Midbrain (tissue), 1 donor: ENCODE measurements at regions not wholly inside any gene's neighbourhood (a gene's known extent, or its start where the extent isn't known, plus 50 kb on each side); places are given as distances from the start of the nearest gene placed in this dataset.

ENCODE experiments used
- DNase-seq: peaks from one replicate; lab custom pipeline; 2025; lab: John Stamatoyannopoulos, UW

- no peak for DNase-seq
These were observed 104.4 kb downstream of the BTBD3 start for GRCh38 chr20:12022126-12022525.

DNA sequence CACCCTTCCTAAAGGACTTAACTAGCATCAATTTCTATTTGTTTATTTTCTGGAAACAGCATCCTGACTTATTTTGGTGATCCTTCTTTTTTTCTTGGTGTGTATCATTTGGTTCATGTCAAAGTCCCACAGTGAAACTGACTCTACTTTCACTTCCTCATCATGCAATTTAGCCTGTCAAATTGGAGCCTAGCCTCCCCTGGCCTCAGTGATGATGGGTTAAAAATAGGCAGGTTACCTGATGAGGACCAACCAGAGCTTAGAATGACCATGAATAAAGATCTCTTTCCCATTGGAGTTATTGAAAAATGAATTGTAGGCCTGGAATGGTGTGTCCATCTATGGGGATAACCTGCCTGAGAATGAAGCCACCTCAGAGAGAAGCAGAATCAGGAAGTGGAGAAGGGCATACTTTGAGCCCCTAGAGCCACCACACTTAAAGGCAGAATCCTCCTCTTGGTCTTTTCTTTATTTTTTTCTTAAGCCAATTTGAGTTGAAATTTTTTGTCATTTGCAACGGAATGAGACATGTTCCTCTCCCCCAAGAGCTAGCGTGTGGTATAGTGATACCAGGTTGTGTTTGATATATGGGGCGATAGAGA is 105.6 kb downstream of the BTBD3 start:
- DNase-seq: no peak

DNA sequence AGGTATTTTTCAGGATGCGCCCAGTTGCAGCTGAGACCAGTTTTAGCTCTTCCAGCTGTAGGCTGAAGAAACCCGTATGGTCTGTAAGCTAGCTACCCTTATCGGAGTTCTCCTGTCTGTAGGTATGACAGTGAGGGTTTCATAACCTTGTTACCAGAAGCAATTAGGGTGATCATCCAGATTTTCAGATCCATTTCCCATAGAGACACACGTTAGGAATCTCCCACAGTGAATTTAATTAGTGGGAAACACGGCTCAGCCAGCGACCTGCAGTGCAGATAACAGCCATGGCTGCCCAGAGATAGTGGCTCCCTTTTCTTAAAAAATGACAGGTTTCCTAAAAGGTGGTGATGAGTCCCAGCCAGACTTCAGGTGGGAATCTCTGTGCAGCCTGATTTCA is 111.1 kb downstream of the BTBD3 start:
- DNase-seq: no peak

DNA sequence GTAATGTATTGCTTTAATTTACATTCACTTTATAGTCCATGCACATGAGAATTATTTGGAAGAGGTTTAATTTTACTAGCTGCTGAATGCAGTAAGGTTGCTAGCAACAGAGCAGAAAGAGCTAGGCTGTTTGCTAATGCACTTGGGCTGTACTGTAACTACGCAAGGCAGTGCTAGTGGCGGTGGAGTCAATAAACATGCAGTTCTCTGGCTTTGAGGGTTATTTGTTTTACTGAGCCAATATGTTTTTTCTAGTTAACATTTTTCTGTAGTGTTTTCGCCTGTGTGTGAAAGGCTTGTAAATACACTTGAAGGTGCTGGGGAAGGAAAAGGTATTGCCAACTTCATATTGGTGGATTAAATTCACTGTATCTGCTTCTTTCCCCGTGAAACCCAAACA is 112.8 kb downstream of the BTBD3 start:
- no peak for DNase-seq

DNA sequence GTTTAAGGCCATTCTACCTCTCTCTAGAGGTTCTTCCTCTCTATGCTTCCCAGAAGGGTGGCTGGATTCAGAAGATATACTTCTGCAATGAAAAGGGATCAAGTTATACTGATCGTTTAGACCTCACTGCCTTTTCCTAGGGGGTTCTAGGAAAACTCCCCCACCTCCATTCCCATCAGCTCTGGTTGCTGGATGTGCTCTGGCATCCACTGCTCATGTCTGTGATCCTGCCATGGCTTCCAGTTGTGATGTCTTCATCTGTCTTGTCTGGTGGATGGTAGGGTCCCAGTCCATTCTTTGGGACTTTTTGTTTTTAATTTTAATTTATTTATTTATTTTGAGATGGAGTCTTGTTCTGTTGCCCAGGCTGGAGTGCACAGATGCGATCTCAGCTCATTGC is 118.4 kb downstream of the BTBD3 start:
- DNase-seq: no peak

- DNase-seq: no peak
These were observed 119.8 kb downstream of the BTBD3 start for GRCh38 chr20:12037521-12037920.

- DNase-seq: no peak
These were observed 122.6 kb downstream of the BTBD3 start for GRCh38 chr20:12040261-12040660.

DNA sequence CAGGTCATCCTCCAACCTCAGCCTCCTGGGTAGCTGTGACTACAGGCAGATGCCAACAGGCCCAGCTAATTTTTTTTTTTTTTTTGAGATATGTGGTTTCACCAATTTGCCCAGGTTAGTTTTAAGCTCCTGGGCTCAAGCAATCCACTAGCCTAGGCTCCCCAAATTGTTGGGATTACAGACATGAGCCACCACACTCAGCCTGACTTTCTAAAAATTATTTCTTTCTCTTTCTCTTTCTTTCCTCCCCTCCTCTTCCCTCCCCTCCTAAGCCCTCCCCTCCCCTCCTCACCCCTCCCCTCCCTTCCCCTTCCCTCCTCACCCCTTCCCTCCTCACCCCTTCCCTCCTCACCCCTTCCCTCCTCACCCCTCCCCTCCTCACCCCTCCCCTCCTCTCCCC is 127.3 kb downstream of the BTBD3 start:
- no peak for DNase-seq

DNA sequence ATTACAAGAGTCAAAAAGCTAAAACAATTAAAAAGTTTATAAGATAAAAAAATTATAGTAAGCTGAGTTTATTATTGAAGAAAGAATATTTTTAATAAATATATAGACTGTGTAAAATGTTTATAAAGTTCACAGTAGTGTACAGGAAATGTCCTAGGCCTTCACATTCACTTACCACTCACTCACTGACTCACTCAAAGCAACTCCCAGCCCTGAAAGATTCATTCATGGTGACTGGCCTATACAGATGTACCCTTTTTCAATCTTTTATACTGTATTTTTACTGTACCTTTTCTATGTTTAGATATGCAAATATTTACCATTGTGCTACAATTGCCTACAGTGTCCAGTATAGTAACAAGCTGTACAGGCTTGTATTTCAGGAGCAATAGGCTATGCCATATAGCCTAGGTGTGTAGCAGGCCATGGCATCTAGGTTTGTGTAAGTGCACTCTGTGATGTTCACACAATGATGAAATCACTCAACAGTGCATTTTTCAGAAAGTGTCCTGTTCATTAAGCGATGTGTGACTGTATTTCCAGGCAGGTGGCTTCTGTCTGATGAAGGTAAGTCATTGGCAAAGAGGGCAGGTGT is 130.2 kb downstream of the BTBD3 start:
- no peak for DNase-seq

- DNase-seq: no peak
These were observed 131.4 kb downstream of the BTBD3 start for GRCh38 chr20:12049125-12049524.

DNA sequence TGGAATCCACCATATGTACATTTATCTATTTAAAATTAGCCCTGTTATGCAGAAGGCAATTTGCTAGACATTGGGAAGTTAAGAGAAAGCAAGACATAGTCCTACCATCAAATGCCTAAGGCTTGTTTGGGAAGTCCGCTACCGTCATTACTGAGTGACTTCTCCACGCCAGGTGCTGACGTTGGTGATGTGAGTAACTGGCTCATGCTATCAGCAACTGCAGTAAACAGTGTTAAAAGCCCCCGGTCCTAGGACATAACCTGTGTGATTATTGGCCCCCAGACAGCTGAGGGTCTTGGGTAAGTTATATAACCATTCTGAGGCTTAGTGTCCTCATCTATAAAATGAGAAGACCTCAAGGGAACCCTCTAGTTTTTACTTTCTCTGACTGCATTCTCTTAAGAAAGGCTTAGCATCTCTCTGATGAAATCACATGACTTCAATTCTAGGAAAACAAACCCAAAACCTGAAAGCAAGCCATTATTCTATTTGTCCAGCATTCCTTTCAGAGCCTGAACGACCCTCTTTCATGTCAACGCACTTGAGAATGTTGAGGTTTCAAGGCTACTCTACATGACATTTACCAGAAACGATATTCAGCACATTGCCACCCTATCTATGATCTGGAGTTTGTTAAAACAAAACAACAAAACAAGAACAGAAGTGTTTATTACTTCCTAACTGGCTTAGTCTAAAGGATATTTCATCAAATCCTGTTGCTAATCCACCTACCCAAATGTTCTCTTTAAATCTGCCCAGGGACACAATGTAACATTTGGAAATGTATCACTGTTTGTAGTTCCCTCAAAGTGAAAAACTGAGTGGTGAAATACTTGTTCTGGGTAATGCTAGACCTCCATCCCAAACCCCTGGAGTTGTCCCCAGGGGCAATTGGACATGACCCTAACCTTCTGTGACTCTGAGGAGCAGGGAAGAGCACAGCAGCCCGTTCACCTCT is 133.8 kb downstream of the BTBD3 start:
- no peak for DNase-seq

DNA sequence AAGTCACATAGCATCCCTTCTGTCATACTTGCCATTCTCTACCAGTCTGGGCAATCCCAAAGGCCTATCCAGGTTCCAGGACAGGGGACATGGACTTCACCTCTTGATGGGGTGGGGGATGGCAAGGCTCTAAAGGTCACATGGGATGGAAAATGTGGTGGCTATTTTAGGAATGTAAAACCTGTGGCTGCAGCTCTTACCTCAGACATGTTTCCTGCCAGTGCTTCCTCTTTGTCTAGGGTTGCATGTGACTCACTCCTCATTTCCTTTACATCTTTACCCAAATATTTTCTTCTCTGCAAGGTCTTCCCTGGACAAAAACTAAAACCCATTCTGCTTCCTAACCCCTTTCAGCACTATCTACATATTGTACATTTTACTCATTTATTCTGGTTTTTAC is 135.7 kb downstream of the BTBD3 start:
- no peak for DNase-seq

GRCh38 chr20:12054556-12054955 is 136.9 kb downstream of the BTBD3 start:
- no peak for DNase-seq

DNA sequence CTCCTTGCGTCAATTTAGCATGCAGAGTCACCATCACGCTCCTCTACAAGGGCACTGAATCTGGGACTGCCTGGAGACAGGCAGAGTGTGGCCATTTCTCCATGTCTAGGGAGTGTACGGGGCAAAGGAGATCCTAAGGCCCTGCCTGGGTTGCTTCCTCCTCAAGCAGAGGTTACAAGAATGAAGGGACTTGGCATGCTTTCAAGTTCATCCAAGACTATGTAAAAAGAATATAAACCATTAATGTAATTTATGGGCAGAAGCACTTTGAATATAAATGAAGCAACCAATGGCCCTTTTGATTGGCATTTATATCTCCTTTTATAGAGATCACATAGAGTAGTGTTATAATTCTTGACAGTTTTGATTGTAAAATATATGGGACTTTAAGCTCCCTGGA is 137.5 kb downstream of the BTBD3 start:
- no peak for DNase-seq

GRCh38 chr20:12056839-12057238 is 139.1 kb downstream of the BTBD3 start:
- DNase-seq: no peak

GRCh38 chr20:12057778-12058177 is 140.1 kb downstream of the BTBD3 start:
- no peak for DNase-seq

- no peak for DNase-seq
These were observed 140.5 kb downstream of the BTBD3 start for GRCh38 chr20:12058216-12058615.

- no peak for DNase-seq
These were observed 143.8 kb downstream of the BTBD3 start for GRCh38 chr20:12061466-12061865.

DNA sequence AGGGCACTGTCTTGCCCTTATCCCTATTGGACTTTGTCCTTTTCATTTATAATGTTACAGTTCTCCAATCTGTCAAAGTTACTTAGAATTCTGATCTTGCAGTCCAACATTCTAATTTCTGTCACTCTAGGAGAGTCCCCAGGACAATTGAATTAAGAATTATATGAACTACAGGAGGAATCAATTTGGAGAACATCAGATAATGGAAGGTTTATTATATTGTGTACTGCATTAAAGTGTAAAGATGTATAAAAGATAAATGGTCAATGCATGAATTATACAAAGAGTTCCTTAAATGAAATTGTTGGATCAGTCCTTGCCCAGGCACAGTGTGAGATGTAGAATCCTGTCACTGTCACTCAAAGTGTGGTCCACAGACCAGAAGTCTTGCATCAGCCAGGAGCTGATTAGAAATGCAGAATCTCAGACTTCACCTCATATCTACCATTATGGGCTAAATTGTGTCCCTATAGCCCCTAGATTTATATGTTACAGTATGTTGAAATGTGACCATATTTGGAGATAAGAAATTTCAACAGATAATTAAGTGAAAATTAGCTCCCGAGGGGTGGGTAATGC is 145.5 kb downstream of the BTBD3 start:
- no peak for DNase-seq

- no peak for DNase-seq
These were observed 146.8 kb downstream of the BTBD3 start for GRCh38 chr20:12064540-12064939.

DNA sequence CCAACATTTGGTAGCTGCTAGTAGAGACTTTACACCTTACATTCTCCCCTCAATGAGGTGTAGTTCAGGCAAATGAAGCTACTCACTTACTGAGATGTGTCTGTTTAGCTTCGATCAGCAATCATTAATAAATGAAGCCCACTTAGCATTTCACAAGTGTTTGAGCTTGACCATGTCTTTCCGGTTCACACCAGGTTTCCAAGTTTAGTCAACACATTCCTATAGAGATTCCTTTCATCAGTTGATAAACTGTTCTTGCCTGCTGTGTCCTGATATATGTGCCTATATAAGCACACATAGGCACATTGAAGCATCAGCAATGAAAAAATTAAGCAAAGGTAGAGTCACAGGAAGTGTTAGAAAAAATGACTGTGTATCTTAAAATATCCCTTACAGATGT is 150.0 kb downstream of the BTBD3 start:
- DNase-seq: no peak

DNA sequence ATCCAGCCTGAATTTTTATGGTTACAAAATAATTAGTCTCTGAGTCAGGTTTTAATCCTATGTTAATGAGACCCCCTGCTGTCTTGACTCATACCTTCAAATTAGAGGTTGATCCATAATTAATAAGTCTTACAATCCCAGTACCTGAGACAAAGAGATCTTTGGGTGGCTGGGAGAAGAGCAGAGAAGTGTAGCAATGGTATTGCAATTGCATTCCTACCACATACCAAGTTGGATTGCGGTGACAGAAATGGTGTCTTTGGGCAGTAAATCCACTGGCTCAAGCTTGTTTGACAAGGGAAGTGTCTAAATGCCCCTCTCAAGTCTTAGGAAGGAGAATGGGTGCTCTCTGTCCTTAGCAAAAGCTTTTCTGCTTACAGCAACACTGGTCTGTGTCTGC is 150.4 kb downstream of the BTBD3 start:
- DNase-seq: no peak

GRCh38 chr20:12069181-12069580 is 151.5 kb downstream of the BTBD3 start:
- no peak for DNase-seq
